ENCODE measurements at regions not wholly inside any gene's neighbourhood (a gene's known extent, or its start where the extent isn't known, plus 50 kb on each side); places are given as distances from the start of the nearest gene placed in this dataset.
A peak's percentile ranks its signal among the peaks of the same experiment; 100 is the strongest.

DNA sequence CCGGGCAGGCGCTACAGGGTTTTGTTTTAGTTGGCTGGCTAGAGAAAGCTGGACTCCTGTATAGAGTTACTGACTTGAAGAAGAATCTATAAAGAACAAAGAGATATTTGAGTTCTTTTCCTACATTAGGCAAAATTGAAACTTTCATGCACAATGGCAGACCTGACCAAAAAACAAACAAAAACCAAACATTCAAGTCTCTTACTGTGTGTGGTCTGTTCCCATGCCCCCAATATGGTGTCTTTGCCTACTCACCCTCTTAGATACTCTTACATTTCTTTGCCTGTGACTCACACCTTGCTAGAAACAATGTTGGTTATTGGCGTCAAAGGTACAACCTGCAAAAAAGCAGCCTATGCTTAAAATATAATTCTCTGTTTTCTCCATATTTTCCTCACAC, 109.5 kb upstream of the TMC3 start:
- no peak for DNase-seq
- POLR2A ChIA-PET = no interaction called here
- CTCF ChIA-PET = interaction anchor here (1.0 kb wide), 1 partner anchor 208 kb away, joined by 3 read pairs; no protein-coding TSS in a partner anchor
- Mint-ChIP-seq H3K4me3 (no peak overlapping the region), H3K27me3 (ENCODE audit: low read depth) (peaks cover 2% of the 10 kb centered on the region), H3K4me1 (ENCODE audit: low read depth) (no peaks in the 10 kb centered on the region), H3K9me3 (ENCODE audit: insufficient read depth) (no peaks in the 10 kb centered on the region), H3K27ac (no peak overlapping the region), H3K36me3 (ENCODE audit: low read depth) (no peaks in the 10 kb centered on the region)
- no peak for ATAC-seq

DNA sequence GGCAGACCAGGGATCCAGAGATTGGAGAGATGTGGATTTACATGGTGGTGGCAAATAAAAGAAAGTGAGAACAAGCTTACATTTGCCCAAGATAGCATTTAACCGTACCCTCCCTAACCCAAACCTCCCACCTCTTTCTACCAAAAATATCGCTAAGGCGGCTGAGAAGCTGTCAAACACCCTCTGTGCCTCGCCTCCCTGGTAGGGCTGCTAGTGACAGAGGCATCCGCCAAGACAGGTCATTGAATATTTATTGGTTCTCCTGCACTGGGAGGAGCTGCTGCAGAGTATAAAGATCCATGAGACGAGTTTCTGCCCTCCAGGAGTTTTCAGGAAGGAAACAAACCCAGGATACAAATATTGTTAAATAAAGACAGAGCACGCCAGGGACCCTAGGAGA, 107.3 kb upstream of the TMC3 start:
- Mint-ChIP-seq H3K27me3 (ENCODE audit: low read depth) (peaks cover 2% of the 10 kb centered on the region), H3K4me1 (ENCODE audit: low read depth) (no peaks in the 10 kb centered on the region), H3K4me3 (no peak overlapping the region), H3K27ac (no peak overlapping the region), H3K9me3 (ENCODE audit: insufficient read depth) (no peaks in the 10 kb centered on the region), H3K36me3 (ENCODE audit: low read depth) (no peaks in the 10 kb centered on the region)
- DNase-seq = no peak
- ATAC-seq = no peak
- ChIA-PET POLR2A (interaction anchor here (0.6 kb wide), 1 partner anchor 708 kb away, joined by 3 read pairs; no protein-coding TSS in a partner anchor), CTCF (interaction anchor here (1.3 to 2.1 kb wide), 4 partner anchors 11 to 659 kb away, joined by 3 to 7 read pairs (median 5); no protein-coding TSS in a partner anchor)

DNA sequence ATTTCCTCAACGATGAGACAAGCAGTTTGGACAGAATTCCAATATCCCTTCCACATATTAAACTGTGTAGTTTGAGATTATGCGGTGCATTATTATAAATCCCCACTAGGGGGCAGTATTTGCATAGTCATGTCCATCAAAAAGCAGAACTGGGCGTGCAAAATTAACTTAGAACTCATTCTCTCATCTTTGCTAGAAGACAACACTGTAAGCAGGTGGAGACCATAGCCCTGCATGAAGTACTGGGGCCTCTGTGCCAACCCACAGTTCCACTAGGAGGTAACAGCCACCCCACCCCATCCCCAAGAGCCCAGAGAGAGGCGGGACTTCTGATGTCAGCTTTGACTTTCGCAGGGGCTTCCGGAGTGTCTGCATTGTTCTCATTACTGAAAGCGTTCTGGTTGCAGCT, 106.6 kb upstream of the TMC3 start:
- Mint-ChIP-seq H3K9me3 (ENCODE audit: insufficient read depth) (no peaks in the 10 kb centered on the region), H3K27ac (no peak overlapping the region), H3K27me3 (ENCODE audit: low read depth) (peaks cover 2% of the 10 kb centered on the region), H3K36me3 (ENCODE audit: low read depth) (no peaks in the 10 kb centered on the region), H3K4me3 (no peak overlapping the region), H3K4me1 (ENCODE audit: low read depth) (no peaks in the 10 kb centered on the region)
- DNase-seq (peak; percentile 41), ATAC-seq (peak; percentile 53)
- ChIA-PET CTCF (interaction anchor here (1.0 to 2.1 kb wide), 7 partner anchors 11 to 659 kb away, joined by 3 to 7 read pairs (median 4); no protein-coding TSS in a partner anchor), POLR2A (no interaction called here)

DNA sequence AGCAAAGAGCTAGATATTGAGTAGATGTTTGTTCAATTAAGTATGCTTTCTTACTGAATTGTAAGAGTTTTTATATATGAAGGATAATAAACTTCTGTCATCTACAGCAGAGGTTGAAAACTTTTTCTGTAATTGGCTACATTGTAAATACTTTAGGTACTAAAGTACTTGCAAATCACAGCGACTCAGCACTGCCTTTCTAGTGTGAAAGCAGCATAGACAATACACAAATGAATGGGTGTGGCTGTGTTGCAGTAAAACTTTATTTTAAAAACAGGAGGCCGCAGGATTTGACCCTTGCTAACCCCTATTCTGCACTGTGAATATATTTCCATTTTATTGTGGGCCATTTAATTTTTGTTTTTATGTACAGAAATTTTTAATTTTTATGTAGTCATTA, 104.3 kb upstream of the TMC3 start:
- DNase-seq (no peak), ATAC-seq (no peak)
- H3K4me1 Mint-ChIP-seq (ENCODE audit: low read depth) = no peaks in the 10 kb centered on the region
- peaks cover 3% of the 10 kb centered on the region for H3K27me3 Mint-ChIP-seq (ENCODE audit: low read depth)
- no peaks in the 10 kb centered on the region for H3K9me3 Mint-ChIP-seq (ENCODE audit: insufficient read depth)
- H3K36me3 Mint-ChIP-seq (ENCODE audit: low read depth) = no peaks in the 10 kb centered on the region
- no peak overlapping the region for H3K4me3 Mint-ChIP-seq
- POLR2A ChIA-PET = no interaction called here
- H3K27ac Mint-ChIP-seq = no peak overlapping the region
- CTCF ChIA-PET = no interaction called here

DNA sequence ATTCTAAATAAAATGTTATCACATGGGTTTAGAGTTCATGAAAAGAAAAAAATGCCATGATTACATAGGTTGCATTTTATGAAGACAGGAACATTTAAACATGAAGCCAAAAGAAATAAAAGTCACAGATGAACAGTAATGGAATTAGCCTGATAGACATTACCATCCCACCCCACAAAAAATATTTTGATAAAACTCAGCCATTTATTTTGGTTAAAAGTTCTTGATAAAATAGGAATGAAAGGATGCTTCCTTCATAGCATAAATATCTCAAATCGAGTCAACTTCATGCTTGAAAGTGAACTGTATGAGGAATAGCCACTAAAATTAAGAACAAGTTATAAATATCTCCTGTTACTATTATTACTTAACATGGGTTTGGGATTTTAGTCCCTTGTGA, 101.9 kb upstream of the TMC3 start:
- no peak for ATAC-seq
- DNase-seq = no peak
- POLR2A ChIA-PET = no interaction called here
- H3K27me3 Mint-ChIP-seq (ENCODE audit: low read depth) = peaks cover 8% of the 10 kb centered on the region
- H3K36me3 Mint-ChIP-seq (ENCODE audit: low read depth) = no peaks in the 10 kb centered on the region
- no peaks in the 10 kb centered on the region for H3K9me3 Mint-ChIP-seq (ENCODE audit: insufficient read depth)
- no peak overlapping the region for H3K4me3 Mint-ChIP-seq
- CTCF ChIA-PET = no interaction called here
- no peak overlapping the region for H3K27ac Mint-ChIP-seq
- no peaks in the 10 kb centered on the region for H3K4me1 Mint-ChIP-seq (ENCODE audit: low read depth)

DNA sequence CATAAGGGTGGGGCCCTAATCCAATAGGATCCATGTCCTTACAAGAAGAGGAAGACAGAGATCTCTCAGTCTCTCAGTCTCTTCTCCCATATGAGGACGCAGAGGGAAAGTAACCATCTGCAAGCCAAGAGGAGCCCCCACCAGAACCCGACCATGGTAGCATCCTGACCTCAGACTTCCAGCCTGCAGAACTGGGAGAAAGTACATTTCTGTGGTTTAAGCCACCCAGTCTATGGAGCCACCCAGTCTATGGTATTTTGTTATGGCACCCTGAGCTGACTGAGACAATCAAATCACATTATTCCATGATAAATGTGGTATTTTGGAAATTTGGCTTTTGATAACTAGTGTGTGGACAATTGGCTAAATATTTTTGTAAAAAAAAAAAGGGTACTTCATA, 101.5 kb upstream of the TMC3 start:
- peaks cover 8% of the 10 kb centered on the region for H3K27me3 Mint-ChIP-seq (ENCODE audit: low read depth)
- DNase-seq (no peak), ATAC-seq (no peak)
- no peak overlapping the region for H3K27ac Mint-ChIP-seq
- H3K4me3 Mint-ChIP-seq = no peak overlapping the region
- H3K9me3 Mint-ChIP-seq (ENCODE audit: insufficient read depth) = no peaks in the 10 kb centered on the region
- ChIA-PET CTCF (no interaction called here), POLR2A (no interaction called here)
- H3K4me1 Mint-ChIP-seq (ENCODE audit: low read depth) = no peaks in the 10 kb centered on the region
- H3K36me3 Mint-ChIP-seq (ENCODE audit: low read depth) = no peaks in the 10 kb centered on the region

DNA sequence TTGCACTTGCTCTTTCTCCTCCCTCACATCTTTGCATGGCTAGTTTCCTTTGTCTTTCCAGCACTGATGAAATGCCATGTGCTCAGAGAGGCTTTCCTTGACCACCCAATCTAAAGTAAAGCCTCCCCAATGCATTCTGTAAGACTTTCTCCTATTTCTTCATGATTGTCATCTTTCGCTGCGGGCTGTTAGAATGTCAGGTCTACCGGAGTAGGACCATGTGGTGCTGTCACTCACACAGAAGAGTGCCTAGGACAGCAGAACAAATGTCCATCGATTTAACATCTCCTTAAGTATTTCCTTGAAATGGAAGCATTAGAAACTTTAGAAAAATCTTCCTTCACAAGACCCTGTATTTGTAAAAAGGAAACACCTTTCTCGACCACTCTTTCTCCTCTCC, 99.9 kb upstream of the TMC3 start:
- H3K27ac Mint-ChIP-seq = no peak overlapping the region
- no peaks in the 10 kb centered on the region for H3K9me3 Mint-ChIP-seq (ENCODE audit: insufficient read depth)
- ATAC-seq (no peak), DNase-seq (no peak)
- H3K4me3 Mint-ChIP-seq = no peak overlapping the region
- ChIA-PET CTCF (no interaction called here), POLR2A (no interaction called here)
- no peaks in the 10 kb centered on the region for H3K4me1 Mint-ChIP-seq (ENCODE audit: low read depth)
- no peaks in the 10 kb centered on the region for H3K36me3 Mint-ChIP-seq (ENCODE audit: low read depth)
- H3K27me3 Mint-ChIP-seq (ENCODE audit: low read depth) = peaks cover 9% of the 10 kb centered on the region

DNA sequence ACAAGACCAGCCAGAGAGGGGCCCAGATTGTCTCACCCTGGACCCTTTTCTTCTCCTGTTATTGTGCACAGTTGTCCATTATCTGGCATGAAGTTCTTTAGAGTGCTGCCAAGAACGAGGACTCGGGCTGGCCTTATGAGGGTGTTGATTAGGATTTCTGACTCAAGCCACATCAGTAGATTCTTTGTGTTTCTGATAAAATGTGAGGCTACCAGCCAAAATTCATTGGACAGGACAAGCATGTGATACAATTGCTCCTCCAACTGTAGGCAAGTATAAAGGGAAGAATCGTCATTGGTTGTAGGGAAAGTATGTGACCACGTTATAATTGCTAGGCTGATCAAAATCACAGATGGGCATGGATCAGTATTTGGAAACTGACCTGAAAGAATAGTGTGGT, 99.2 kb upstream of the TMC3 start:
- H3K4me3 Mint-ChIP-seq = no peak overlapping the region
- H3K27me3 Mint-ChIP-seq (ENCODE audit: low read depth) = peaks cover 9% of the 10 kb centered on the region
- H3K27ac Mint-ChIP-seq = no peak overlapping the region
- H3K4me1 Mint-ChIP-seq (ENCODE audit: low read depth) = no peaks in the 10 kb centered on the region
- no peaks in the 10 kb centered on the region for H3K9me3 Mint-ChIP-seq (ENCODE audit: insufficient read depth)
- ChIA-PET CTCF (no interaction called here), POLR2A (no interaction called here)
- ATAC-seq (no peak), DNase-seq (no peak)
- H3K36me3 Mint-ChIP-seq (ENCODE audit: low read depth) = no peaks in the 10 kb centered on the region

DNA sequence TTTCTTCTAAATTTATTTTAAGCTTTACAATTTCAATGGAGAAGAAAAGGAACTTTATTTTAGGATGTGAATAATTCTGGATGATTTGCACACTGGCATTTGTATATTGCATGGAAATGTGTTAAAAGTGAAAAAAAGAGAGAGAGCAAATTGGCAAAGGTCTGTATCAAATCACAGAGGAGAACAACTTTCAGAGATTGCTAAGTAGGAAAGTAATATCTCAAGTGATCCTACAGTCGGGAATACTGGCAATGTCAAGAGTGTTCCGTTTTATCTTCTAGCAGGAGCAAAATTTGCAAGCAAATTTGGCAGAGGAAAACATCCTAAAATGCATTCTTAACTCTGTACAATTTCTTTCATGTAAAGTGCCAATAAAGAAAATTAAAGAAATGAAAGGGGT, 97.1 kb upstream of the TMC3 start:
- no peak overlapping the region for H3K27ac Mint-ChIP-seq
- POLR2A ChIA-PET = no interaction called here
- DNase-seq (no peak), ATAC-seq (no peak)
- peaks cover 13% of the 10 kb centered on the region for H3K27me3 Mint-ChIP-seq (ENCODE audit: low read depth)
- CTCF ChIA-PET = no interaction called here
- H3K4me3 Mint-ChIP-seq = no peak overlapping the region
- no peaks in the 10 kb centered on the region for H3K36me3 Mint-ChIP-seq (ENCODE audit: low read depth)
- H3K9me3 Mint-ChIP-seq (ENCODE audit: insufficient read depth) = no peaks in the 10 kb centered on the region
- no peaks in the 10 kb centered on the region for H3K4me1 Mint-ChIP-seq (ENCODE audit: low read depth)

DNA sequence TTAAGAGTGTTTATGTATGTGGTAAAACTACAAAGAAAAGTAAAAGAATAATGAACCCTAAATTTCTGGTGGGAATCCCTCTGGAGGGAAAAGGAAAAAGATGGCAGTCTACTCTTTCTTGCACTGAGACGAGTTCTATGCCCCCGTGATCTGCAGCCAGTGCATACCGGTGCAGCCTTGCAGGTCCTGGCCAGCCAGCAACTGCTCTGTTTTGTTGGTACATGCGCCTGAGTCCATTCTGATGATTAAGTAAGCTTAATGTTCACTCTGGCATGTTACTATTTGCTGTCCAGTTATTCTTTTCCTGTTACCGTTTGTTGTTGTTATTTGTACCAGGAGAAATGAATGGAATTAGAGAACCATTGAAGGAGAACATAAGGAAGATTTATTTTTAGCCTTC, 95.1 kb upstream of the TMC3 start:
- ATAC-seq = no peak
- H3K4me1 Mint-ChIP-seq (ENCODE audit: low read depth) = no peaks in the 10 kb centered on the region
- ChIA-PET CTCF (no interaction called here), POLR2A (no interaction called here)
- peaks cover 14% of the 10 kb centered on the region for H3K9me3 Mint-ChIP-seq (ENCODE audit: insufficient read depth)
- H3K27ac Mint-ChIP-seq = no peak overlapping the region
- H3K36me3 Mint-ChIP-seq (ENCODE audit: low read depth) = peaks cover 2% of the 10 kb centered on the region
- peaks cover 15% of the 10 kb centered on the region for H3K27me3 Mint-ChIP-seq (ENCODE audit: low read depth)
- no peak for DNase-seq
- H3K4me3 Mint-ChIP-seq = no peak overlapping the region

DNA sequence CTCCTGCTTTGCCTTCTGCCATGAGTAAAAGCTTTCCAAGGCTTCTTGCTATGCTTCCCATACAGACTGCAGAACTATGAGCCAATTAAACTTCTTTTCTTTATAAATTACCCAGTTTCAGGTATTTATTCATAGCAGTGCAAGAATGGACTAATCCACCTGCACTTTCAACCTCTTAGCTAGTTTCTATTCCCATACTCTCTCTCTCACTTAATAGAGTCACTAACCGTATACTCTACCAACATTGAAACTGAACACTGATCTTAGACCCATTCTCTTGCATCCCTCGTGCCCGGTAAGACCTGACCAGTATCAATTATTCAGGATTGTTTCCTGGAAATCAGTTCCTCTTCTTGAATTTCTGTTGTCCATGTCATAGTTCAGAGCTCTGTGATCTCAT, 92.7 kb upstream of the TMC3 start:
- CTCF ChIA-PET = no interaction called here

DNA sequence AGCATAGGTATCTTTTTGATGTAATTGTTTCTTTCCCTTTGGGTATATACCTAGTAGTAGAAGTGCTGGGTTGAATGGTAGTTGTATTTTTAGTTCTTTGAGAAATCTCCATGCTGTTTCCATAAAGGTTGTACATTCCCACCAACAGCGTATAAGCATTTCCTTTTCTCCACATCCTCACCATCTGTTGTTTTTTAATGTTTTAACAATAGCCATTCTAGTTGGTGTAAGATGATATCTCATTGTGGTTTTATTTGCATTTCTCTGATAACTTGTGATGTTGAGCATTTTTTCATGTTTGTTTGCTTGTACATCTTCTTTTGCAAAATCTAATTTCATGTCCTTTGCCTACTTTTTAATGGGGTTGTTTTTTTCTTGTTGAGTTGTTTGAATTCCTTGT, 80.0 kb upstream of the TMC3 start:
- no peak for DNase-seq
- Mint-ChIP-seq H3K9me3 (ENCODE audit: insufficient read depth) (peaks cover 6% of the 10 kb centered on the region), H3K4me3 (no peak overlapping the region), H3K27me3 (ENCODE audit: low read depth) (peaks cover 7% of the 10 kb centered on the region), H3K36me3 (ENCODE audit: low read depth) (peaks cover 4% of the 10 kb centered on the region), H3K4me1 (ENCODE audit: low read depth) (peaks cover 16% of the 10 kb centered on the region), H3K27ac (no peak overlapping the region)
- ChIA-PET CTCF (interaction anchor here (0.6 kb wide), 1 partner anchor 1882 kb away, joined by 3 read pairs; no protein-coding TSS in a partner anchor), POLR2A (no interaction called here)
- ATAC-seq = no peak

More for the DNA sequence above, 92.7 kb upstream of the TMC3 start:
- POLR2A ChIA-PET = no interaction called here
- H3K36me3 Mint-ChIP-seq (ENCODE audit: low read depth) = peaks cover 2% of the 10 kb centered on the region
- ATAC-seq = no peak
- DNase-seq = no peak
- H3K27me3 Mint-ChIP-seq (ENCODE audit: low read depth) = peaks cover 9% of the 10 kb centered on the region
- H3K27ac Mint-ChIP-seq = no peak overlapping the region
- H3K9me3 Mint-ChIP-seq (ENCODE audit: insufficient read depth) = peaks cover 22% of the 10 kb centered on the region
- H3K4me3 Mint-ChIP-seq = no peak overlapping the region
- no peaks in the 10 kb centered on the region for H3K4me1 Mint-ChIP-seq (ENCODE audit: low read depth)

DNA sequence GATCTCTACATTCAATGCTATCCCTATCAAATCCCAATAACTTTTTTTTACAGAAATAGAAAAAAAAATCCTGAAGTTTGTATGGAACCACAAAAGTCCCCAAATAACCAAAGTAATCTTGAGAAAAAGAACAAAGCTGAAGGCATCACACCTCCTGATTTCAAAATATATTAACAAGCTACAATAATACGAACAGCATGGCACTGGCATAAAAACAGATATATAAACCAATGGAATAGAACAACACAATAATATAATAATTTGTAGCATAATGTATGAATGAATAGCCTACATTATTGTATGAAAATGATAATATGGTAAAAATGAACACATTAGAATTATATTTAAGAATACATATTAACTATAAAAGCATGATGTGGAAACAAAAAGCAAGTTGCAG, 76.7 kb upstream of the TMC3 start:
- peaks cover 4% of the 10 kb centered on the region for H3K4me1 Mint-ChIP-seq (ENCODE audit: low read depth)
- H3K27me3 Mint-ChIP-seq (ENCODE audit: low read depth) = peaks cover 16% of the 10 kb centered on the region
- no peak overlapping the region for H3K27ac Mint-ChIP-seq
- H3K4me3 Mint-ChIP-seq = no peak overlapping the region
- peaks cover 4% of the 10 kb centered on the region for H3K9me3 Mint-ChIP-seq (ENCODE audit: insufficient read depth)
- POLR2A ChIA-PET = no interaction called here
- CTCF ChIA-PET = no interaction called here
- DNase-seq (no peak), ATAC-seq (no peak)
- peaks cover 2% of the 10 kb centered on the region for H3K36me3 Mint-ChIP-seq (ENCODE audit: low read depth)

Measured in activated CD8-positive, alpha-beta T cell treated with anti-CD3 and anti-CD28 coated beads, Interleukin-2, amount 10 ng/mL, durations not matched to agents 7 days and 5 days (primary cell).